ENCODE measurements at regions not wholly inside any gene's neighbourhood (a gene's known extent, or its start where the extent isn't known, plus 50 kb on each side); places are given as distances from the start of the nearest gene placed in this dataset.

DNA sequence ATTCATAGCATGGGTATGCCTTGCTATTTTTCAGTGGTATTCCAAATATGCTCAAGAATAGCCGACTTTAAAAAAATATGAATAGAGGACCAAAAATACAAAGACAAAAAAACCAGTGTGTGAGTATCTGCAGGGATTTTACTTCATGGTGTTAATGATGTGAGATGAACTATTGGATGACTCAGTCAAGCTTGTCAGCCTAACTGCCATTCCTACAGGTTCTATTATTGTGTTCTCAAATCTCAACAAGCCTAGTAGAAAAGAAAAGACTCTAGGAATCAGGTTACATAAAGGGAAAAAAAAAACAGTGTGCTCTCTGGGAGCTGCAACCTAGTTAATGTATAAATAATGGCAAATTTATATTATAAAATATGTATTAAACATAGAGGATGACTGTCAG, 588.4 kb upstream of the BTBD3 start:
- no peak for FAIRE-seq

DNA sequence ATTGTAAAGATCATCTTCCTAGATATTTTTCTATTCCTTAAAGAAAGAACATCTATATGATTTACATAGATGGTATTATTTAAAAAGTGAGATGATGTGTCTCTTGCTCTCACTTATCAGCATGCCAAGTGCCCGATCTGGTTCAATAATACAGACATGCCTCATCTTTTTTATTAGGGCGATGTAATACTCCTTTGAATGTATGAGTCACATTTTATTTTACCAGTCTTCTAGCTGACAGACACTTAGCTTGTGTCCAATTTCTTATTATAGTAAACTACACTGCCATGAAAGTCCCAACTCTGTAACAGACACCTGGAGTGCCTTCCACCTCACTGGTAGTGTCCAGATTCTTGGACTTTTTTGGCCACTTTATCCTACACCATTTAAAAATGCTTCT, 586.6 kb upstream of the BTBD3 start:
- FAIRE-seq: no peak

DNA sequence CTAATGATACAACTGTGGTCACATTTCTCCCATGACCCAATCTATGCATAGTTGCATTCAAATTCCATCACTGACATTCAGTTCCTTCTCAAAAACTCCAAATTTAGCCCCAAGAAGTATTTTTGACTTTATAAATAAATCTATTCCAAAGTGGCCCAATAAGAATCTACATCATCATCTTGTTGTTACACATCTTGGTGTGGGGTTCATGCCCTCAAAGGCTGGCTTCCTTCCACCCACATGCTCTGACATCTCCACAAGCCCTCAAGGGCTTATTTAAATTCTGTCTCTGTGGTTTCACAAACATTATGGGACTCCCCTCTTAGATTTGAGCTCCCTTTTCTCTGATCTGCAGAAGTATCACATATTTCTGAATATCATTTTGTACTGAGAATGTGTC, 585.3 kb upstream of the BTBD3 start:
- no peak for FAIRE-seq

GRCh38 chr20:11333634-11334033, 584.1 kb upstream of the BTBD3 start:
- no peak for FAIRE-seq

GRCh38 chr20:11337361-11338130, 580.1 kb upstream of the BTBD3 start:
- no peak for FAIRE-seq

DNA sequence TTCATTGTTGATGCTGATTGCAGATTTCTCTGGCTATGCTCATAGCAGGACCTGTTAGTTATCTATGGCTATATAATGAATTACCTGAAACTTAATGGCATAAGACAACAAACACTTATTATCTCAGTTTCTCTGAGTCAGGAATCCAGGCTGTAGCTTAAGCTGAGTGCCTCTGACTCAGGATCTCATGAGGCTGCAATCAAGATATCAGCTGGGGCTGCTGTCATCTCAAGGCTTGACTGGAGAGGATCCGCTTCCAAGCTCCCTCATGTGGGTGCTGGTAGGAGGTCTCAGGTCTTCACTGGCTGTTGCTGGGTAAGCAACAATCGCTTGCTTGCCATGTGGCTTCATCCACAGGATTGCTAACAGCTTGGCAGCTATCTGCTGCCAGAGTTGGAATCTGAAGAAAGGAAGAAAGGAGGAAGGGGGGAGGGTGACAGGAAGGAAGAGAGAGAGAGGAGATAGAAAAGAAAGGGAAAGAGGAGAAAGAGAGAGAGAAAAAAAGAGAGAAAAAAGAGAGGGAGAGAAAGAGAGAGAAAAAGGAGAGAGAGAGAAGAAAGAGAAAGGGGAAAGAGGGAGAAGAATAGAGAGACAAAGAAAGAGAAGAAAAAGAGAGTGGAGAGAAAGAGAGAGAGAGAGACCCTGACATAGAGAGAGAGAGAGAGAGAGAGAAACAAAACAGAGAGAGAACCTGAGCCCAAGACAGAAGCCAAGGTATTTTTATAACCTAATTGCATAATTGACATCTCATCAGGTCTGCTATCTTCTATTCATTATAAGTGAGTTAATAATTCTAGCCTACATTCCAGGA, 579.0 kb upstream of the BTBD3 start:
- no peak for FAIRE-seq

GRCh38 chr20:11344939-11345338, 572.8 kb upstream of the BTBD3 start:
- no peak for FAIRE-seq

DNA sequence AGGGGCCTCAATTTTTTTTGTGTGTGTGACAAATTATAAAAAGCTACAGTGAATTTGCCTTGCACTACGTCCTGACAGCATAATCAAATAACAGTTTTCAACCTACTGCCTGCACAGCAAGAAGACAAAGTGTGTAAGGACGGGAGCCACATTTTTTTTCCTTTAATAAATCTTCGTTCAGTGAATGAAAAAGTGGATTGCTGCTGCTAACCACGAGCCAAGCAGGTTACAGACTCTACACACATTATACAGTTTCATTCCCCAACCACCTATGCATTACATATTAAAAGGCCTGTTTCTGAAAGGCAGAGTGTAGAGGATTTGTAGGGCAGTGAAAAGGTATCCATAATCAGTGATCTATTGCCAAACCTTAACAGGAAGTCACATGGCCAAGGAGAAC, 570.0 kb upstream of the BTBD3 start:
- no peak for FAIRE-seq

DNA sequence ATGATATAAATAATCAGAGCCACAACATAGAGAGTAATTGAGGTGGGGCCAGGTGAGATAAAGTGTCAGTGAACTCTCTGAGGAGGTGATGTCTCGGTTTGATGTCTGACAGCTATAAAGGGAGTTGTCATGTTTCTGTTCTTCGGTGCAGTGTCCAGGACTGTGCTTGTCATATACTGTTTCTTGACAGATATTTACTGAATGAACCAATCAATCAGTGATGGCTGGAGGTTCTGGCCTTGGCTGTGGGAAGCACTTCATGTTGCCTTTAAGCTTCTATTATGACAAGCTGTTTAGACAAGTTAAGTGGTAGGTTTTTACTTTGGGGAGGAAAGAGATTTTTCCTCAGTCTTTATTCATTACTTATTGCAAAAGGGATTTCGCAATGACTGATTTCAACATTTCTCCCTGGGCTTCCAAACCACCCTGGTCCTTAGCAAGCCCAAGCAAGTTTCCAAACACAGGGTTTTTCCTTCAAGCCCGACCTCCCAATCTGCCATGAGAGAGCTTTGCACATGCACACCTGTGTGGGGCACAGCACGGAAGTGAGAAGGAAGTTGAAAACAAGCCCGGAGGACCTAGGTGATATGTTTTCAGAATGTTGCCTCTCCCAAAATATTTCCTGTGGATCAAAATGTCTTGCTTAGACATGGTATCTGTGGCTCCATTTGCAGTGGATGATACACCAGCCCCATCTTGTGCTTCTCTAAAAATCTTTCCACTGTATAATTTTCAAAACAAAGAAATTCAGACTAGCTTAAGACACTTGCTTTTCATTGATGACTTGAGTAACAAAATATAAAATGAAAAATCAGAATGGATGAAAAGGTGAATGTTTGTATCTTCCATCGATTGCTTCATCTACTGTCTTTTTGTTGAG, 567.3 kb upstream of the BTBD3 start:
- no peak for FAIRE-seq

- no peak for FAIRE-seq
Measured at GRCh38 chr20:11352041-11352440, 565.7 kb upstream of the BTBD3 start.

GRCh38 chr20:11354846-11355245, 562.8 kb upstream of the BTBD3 start:
- no peak for FAIRE-seq

GRCh38 chr20:11355345-11355744, 562.3 kb upstream of the BTBD3 start:
- no peak for FAIRE-seq

GRCh38 chr20:11356061-11356460, 561.6 kb upstream of the BTBD3 start:
- FAIRE-seq: no peak

GRCh38 chr20:11362450-11362849, 555.2 kb upstream of the BTBD3 start:
- FAIRE-seq: no peak

DNA sequence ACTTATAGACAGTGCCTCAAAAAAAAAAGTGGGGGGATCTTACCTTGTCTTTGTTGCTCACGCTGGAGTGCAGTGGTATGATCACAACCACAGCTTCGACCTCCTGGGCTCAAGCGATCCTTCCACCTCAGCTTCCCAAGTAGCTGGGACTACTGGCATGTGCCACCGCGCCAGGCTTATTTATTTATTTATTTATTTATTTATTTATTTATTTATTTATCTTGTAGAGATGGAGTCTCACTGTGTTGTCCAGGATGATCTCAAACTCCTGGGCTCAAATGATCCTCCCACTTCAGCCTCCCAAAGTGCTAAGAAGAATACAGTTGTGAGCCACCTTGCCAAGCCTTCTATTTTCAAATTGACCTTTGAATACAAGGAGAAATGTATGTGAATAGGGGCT, 553.0 kb upstream of the BTBD3 start:
- no peak for FAIRE-seq

DNA sequence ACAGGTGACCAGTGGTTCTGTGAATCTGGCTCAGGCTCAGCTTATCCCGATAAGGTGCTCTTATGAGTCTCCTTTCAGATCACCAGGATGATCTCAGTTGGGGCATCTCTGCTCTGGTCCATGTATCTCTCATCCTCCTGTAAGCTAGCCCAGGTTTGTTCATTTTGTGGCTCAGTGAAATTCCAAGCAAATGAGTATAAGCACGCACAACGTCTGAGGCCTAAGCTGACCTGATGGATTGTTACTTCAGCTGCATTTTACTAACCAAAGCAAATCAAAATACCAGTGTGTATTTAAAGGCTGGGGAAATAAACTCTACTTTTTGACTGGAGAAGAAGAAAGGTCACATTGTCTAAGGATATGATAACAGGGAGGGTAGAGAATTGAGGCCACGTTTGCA, 551.0 kb upstream of the BTBD3 start:
- FAIRE-seq: no peak

DNA sequence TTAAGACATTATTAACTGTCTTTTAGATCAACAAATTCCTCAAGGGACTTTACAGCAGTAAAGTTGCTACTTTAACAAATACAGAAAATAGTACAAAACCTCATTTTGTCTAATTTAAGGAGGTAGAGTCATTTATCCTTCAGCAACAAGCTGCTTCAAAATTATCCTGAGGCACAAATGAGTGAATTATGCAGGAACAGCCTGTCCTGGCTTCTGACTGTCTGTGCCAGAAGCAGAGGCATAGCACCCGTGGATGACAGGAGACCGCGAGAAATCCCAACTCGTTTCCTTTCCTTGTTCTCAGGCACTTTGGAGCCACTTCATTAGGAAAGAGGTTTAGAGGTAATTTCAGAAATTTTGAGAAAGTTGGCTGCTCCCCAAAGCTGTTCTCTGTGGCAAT, 549.2 kb upstream of the BTBD3 start:
- no peak for FAIRE-seq

GRCh38 chr20:11368965-11369711, 548.6 kb upstream of the BTBD3 start:
- no peak for FAIRE-seq

DNA sequence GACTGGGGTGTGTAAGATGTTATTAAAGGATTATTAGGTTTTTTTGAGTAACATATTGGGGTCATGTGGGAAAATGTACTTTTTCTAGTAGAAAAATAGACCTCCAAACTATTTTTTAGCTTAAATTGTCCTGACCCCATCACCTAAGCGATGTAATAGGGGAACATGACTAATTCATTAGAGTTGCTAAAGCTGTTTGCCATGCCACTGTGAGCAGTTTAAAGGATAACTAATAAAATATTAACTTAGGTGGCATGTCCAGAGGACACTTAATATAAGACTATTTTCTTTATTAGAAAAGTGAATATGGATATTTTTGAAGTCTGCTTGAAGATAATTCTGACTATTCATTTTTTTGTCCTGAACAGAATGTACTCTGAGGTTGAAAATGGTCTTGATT, 545.9 kb upstream of the BTBD3 start:
- FAIRE-seq: no peak

GRCh38 chr20:11372876-11373790, 544.6 kb upstream of the BTBD3 start:
- FAIRE-seq: no peak

- no peak for FAIRE-seq
Measured at GRCh38 chr20:11375335-11375734, 542.4 kb upstream of the BTBD3 start.

- FAIRE-seq: no peak
Measured at GRCh38 chr20:11375966-11376365, 541.7 kb upstream of the BTBD3 start.
